ENCODE measurements at regions not wholly inside any gene's neighbourhood (a gene's known extent, or its start where the extent isn't known, plus 50 kb on each side); places are given as distances from the start of the nearest gene placed in this dataset.

DNA sequence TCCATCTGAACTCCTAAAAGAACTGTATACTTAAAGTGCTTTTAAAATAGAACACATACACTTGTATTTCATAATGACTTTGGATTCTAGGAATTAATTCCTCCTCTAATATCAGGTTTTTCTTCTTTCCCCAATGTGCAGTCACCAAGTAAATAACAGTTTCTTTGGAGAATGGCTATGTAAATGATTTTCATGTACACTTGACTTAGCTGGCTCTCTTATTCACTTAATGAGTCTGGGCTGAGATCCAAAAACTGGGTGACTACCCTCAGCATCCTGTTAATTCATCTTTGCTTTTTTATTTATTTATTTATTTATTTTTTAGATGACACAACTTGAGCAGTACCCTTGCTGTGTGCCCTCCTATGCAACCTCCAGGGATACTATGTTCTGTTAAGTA lies 1003.7 kb downstream of the SLITRK1 start:
- in situ Hi-C loops (cut with MboI; ENCODE audit: low sequenced_read_pairs): no loop called here

DNA sequence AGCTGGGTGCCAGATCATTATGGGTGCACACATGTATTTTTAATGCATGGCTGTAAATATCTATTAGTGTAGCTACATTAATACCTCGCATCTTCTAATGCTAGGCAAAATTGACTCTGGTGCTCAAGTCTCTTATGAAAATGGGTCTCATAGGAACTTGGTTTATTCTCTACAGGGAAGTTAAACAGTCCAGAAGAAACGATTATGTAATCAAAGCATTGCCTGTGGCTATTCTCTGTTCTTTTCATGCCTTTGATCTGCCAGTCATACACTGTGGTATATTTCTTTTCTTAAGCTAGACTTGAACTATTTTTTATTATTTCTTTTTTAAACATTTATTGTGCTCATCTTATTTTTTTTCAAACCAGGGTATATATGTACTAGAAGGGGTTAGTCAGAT lies 1015.0 kb downstream of the SLITRK1 start:
- in situ Hi-C loops (cut with MboI; ENCODE audit: low sequenced_read_pairs): no loop called here

DNA sequence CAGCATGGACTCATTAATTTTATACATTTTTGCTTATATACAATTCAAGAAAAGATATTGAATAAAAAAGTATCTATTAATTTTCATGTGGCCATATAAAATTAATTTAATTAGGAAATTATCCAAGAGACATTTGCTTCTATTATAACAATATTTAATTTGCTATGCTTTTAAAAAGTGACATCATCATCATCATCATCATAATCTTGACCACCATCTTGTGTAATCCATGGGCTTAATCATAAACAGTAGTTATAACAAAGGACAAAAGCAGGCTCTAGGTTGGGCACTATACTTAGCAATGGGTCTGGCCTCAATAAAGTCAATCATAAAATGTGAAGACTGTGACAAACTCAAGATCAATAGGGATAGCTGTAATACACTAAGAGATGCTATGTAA lies 1031.6 kb downstream of the SLITRK1 start:
- in situ Hi-C loops (cut with MboI; ENCODE audit: low sequenced_read_pairs): no loop called here

DNA sequence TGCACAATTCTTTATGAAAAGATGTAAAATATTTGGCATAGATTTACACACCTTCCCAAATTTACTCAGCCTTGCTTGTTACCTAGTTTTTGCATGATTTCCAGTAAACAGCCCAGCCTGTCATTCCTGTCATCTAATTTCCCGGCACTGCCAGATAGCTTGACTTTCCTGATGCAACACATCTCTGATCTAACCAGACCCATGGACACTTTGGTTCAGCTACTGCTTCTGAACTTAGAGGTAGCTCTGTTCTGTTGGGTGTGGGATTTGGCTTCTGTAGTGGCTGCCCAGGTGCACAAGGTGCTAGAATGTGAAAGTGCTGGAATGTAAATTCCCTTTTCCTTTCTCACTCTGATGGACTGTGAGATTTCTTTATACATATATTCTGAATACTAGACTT lies 1033.5 kb downstream of the SLITRK1 start:
- in situ Hi-C loops (cut with MboI; ENCODE audit: low sequenced_read_pairs): no loop called here

DNA sequence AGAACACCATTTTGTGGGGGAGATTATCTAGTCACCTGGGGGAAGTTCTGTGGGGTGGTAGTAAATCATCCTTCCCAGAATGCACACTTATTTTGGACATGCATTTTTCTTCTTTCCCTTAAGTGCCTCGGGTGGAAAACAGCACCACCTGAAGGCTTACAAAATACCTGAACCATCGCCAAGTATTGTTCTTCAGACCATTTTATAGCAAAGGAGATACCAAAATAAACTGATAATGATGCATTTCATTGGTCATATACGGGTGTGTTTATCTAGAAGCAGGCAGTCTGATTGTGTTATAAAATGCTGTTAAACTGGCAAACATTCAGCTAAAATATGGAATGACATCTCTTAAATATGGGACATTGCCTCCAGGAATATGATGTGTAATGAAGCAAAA lies 1034.7 kb downstream of the SLITRK1 start:
- in situ Hi-C loops (cut with MboI; ENCODE audit: low sequenced_read_pairs): no loop called here

DNA sequence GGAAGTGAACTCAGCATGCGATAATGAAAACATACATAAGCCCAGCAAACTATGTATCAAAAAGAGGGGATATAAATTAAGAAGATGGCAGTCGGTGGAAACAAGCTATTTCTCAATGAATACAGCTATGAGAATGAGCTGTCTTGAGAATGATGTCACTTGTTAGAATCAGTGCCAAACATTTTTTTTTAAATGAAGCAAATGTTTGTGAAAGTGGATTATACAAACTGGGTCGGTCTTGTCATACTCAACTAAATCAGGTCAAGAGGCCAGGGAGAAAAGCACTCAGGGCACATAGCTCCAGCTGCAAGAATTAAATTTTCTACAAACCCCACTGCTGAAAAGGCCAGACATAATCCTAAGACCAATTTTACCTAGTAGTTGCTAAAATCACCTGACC lies 1048.4 kb downstream of the SLITRK1 start:
- in situ Hi-C loops (cut with MboI; ENCODE audit: low sequenced_read_pairs): no loop called here

DNA sequence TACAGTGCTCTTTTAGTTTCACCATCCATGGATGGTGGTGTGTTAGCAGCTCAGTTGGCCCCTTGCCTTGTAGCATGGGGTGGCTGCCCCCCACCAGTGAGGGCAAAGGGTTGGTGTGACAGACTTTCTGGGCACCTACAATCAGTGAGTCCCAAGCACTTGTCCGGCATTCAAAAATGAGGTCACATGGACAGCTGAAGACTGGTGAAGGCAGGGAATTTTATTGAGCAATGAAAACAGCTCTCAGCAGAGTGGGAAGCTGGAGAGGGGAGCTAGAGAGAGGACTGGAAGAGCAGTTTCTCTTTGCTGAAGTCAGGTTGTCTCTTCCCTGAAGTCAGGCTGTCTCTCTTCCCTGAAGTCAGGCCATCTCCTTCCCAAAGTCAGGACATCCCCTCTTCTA lies 1053.2 kb downstream of the SLITRK1 start:
- in situ Hi-C loops (cut with MboI; ENCODE audit: low sequenced_read_pairs): no loop called here

DNA sequence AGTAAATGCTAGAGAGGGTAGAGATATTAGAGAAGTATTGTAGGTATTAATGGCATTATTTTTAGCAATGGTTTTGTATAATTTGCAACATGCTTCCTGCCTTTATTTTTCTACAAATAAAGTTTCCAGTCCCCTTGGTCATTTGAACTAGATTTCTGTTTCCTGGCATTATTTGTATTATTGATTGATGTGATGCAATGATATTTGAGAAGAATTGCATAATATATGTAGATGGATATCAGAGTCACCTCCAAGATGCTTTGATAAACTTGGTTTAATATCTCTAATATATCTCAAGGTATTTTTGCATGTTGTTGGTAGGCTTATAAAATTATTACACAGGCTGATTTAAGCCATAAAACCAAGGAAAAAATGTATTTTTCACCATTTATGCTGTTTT lies 1054.5 kb downstream of the SLITRK1 start:
- in situ Hi-C loops (cut with MboI; ENCODE audit: low sequenced_read_pairs): no loop called here

DNA sequence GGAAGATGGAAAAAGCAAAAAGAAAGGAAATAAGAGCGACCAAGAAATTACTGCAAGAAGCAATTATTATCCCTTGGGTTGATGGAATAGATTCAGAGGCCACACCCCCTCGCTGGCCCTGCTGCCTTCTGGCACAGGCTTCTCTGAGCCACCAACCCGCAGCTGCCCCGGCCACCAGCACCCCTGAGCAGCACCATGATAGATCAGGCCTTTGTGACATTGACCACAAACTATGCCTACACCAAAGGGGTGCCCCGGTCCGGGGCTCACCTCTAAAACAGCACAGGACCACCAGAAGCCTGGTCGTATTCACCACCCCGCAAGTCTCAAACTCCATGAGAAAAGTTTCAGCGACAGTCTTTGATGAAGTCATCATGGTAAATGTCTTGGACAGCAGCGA lies 1059.3 kb downstream of the SLITRK1 start:
- in situ Hi-C loops (cut with MboI; ENCODE audit: low sequenced_read_pairs): no loop called here

DNA sequence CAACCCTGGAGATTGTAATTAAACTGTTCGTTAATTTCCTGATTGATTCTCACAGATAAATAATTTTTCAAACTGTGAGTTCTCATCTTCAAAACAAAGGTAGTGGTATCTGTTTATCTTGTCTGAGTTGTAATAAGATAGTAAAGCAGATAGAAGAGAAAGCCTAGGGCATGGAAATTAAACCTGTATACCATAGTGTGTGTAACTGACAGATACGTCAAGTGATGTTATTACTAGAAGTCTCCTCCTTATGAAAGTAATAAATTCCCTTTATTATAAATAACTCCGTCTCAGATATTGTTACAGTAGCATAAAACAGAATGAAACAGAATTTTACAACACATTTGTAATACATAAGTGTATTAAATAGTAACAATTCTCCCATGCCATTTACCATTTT lies 1065.1 kb downstream of the SLITRK1 start:
- in situ Hi-C loops (cut with MboI; ENCODE audit: low sequenced_read_pairs): no loop called here

DNA sequence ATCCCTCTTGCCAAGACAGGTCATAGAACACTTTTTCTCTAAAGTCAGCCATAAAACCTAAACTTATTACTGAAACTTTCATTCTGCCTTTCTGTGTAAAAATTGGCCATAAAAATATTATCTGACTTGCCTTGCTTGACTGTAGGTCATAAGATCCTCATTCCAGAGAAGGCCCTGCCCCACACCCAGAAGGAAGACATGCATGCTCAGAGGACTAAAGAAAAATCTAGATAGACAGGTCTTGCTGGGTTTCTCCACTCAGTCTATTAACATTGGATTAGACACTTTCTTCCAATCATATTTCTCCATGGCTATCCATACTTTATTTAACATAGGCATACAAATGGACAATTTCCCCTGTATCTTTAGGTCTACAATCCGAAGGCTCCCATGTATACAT lies 1066.5 kb downstream of the SLITRK1 start:
- in situ Hi-C loops (cut with MboI; ENCODE audit: low sequenced_read_pairs): no loop called here

DNA sequence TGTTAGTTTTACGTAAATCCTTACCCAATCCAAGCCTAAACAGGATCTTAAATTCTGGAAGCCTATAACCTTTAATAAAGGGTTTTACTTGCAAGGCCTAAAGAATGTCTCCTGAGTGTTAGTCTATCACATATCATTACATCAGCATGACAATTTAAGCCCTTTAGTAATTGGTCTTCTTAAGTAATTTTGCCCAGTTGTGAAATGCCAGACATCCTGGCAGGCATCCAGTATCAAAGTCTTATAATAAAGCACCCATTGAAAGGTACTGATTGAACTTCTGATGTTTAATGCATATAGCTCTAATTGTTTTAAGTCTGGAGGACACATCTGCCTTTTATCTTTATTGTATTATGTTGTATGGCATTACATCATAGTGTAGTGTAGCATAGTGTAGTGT lies 1078.9 kb downstream of the SLITRK1 start:
- in situ Hi-C loops (cut with MboI; ENCODE audit: low sequenced_read_pairs): no loop called here

DNA sequence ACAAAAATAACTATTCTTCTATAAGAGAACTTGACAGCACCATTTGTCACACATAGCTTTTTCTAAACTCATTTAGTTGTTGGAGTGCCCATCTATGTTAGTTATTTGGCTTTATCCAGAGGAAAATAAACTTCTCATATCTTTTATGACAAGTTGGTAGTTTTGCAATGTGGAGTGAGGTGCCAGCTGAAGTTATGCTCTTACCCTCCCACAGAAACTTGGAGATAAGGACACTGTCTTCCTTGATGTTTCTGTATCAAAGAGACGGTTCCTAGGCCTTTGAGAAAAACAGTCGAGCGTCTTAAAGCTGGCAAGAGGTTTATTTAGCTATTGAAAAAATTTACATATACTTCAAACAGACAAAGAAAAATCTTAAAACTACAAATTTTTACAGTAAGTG lies 1079.7 kb downstream of the SLITRK1 start:
- in situ Hi-C loops (cut with MboI; ENCODE audit: low sequenced_read_pairs): no loop called here

DNA sequence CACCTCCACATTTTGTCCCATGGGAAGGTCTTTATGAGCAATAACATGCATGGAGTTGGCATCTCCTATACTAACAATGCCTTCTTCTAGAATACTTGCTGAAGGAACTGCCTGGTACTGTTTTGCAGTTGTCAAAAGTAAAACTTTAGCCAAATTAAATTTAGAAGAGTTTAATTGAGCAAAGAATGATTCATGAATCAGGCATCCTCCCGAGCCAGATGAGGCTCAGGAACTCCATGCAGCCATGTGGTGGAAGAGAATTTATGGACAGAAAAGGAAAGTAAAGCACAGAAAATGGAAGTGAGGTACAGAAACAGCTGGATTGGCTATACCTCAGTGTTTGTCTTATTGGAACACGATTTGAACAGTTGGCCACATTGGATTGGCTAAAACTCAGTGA lies 1081.9 kb downstream of the SLITRK1 start:
- in situ Hi-C loops (cut with MboI; ENCODE audit: low sequenced_read_pairs): no loop called here

DNA sequence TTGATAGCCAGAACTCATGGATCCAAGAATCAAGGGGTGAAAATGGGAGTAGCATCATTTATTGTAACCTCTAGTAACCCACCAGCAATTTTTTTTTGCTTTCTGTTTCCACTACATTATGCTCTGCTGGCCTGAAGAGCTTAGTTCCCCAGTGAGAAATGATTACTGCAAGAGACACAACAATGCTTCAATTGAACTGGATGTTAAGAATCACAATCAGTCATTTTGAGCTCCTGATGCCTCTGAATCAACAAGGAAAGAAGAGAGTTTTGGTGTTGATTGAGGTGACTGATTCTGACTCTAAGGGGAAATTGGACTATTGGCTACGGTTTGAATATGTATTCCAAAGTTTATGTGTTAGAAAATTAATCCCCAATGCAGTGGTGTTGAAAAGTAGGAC lies 1084.4 kb downstream of the SLITRK1 start:
- in situ Hi-C loops (cut with MboI; ENCODE audit: low sequenced_read_pairs): no loop called here

DNA sequence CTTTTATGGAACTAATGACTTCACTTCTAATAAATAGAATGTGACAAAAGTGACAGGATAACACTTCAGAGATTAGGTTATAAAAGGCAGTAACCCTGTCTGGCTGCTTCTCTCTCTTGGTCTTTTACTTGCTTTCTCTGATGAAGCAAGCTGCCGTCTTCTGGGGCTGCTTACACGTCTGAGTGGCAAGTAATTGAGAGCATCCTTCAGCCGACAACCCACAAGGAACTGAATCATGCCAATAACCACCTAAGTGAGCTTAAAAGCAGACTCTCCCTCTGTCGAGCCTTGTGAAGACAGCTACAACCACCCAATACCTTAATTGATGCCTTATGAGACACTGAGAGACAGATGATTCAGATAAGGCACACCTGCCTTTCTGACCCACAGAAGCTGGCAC lies 1091.2 kb downstream of the SLITRK1 start:
- in situ Hi-C loops (cut with MboI; ENCODE audit: low sequenced_read_pairs): no loop called here

DNA sequence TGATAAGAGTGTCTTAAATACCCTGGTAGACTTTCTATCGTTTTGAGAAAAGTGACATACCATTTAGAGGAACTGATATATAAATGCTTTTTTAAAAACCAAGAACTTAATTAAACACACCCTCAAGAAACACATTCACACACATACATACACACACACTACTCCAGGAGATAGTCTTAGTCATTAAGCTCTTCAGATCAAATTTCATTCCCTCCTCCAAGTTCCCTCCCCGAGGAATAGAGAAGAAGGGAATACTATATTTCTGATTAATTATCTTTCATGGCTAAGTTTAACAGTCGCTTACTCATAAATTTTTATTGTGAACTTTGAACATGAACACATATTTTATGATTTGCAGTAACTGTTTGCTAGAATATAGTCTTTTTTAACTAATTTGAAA lies 1109.5 kb downstream of the SLITRK1 start:
- in situ Hi-C loops (cut with MboI; ENCODE audit: low sequenced_read_pairs): no loop called here

DNA sequence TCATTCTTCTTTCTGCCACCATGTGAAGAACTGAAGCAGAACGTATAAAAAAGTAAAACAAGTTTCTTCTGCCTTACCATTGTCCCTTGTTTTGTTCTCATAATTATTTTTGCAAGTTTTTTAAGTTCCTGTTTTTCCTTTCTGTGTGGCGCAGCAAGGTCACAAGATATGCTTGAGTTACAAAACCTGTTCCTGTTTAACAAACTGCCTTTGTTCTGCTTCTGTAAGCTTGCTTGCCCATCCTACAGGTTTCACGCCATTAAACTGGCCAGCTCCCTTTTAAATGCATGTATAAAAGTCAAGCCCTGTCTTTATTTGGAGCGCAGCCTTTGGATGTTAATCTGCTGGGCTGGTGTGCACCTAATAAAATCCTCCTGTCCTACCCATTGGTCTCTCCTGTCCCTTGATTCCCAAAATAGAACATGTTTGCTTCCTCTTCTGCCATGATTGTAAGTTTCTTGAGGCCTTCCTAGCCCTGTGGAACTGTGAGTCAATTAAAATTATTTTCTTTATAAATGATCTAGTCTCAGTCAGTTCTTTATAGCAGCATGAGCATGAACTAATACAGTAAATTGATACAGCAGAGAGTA lies 1115.4 kb downstream of the SLITRK1 start:
- in situ Hi-C loops (cut with MboI; ENCODE audit: low sequenced_read_pairs): no loop called here

DNA sequence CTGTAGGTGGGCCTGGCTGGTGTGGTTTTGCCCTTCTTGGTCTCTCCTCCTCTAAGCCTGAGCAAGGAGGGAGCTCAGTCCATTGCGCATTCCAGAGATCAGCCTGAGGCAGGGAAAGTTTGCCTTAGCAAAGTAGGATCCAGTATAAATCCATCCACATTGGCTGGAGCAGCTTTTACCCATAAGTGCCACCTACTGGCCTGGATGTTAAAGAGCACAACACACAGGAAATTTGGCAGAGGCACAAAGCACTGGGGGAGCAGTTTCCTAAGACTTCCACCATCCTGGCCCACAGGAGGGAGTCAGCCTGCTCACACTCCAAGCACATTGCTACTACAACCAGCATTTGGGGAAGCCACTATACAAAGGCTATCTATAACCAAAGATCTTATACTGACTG lies 1124.2 kb downstream of the SLITRK1 start:
- in situ Hi-C loops (cut with MboI; ENCODE audit: low sequenced_read_pairs): no loop called here

DNA sequence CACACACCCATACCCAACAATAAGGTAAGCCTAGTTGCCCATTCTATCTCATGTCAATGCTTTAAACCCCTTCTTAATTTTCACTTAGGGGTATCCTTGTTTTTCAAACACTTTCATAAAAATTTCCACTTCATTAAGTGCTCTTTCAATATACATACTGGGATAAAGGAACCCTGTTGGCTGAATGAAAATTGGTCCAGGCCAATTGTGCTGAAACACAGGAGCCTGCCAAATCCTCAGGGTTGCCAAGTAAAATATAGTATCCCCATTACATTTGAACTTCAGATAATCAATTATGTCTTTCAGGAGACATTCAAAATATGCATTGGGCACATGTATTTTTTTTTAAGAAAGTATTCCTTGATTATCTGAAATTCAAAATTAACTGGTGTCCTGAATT lies 1131.1 kb downstream of the SLITRK1 start:
- in situ Hi-C loops (cut with MboI; ENCODE audit: low sequenced_read_pairs): no loop called here

DNA sequence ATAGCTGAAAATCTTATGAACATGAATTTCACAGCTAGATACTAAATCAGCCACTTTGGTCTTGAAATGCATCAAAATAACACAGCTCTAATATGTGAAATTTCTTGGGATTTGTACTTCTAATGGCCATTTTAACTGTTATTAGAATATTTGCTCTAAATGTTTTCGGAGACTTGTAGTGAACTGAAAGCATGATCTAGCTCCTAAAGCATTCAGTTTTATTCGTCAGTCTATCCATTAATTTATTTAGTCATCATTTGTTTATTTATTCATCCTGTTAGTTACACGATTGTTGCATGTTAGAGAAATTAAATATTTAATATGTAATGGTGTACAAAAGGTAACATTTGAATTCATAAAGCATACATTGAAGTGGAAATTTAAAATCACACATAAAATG lies 1132.7 kb downstream of the SLITRK1 start:
- in situ Hi-C loops (cut with MboI; ENCODE audit: low sequenced_read_pairs): no loop called here

DNA sequence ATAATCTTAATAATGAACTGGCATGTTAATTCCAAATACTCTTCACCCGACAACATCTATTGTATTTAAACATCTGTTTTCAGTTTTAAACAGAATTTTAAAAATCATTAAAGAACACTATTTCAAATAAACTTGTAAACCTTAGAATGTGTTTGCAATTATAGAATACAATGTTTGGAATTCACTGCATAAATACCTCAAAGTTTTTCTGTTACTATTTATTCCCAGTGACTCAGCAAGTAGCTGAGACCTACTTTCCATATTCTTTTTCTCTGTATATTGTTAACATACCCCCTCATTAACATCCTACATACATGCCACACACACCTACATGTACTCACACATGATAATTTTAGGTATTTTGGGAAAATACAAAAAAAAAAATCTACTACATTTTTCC lies 1134.3 kb downstream of the SLITRK1 start:
- in situ Hi-C loops (cut with MboI; ENCODE audit: low sequenced_read_pairs): no loop called here

DNA sequence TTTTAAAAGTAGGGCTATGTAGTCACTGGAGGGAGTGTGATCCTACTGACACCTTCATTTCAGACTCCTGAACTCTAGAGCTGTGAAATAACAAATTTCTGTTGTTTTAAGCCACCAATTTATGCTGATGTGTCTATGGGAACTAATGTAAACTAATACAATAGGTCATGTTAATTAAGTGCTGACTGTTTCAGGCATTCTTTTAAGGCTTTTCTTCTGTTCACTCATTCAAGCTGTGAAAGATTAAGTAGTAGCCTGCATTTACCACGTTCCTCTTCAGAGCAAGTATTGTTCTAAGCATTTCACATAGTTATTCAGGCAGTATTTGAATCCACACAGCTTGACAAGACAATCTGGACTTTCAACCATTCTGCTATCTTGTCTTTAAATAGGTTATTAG lies 1135.0 kb downstream of the SLITRK1 start:
- in situ Hi-C loops (cut with MboI; ENCODE audit: low sequenced_read_pairs): no loop called here

DNA sequence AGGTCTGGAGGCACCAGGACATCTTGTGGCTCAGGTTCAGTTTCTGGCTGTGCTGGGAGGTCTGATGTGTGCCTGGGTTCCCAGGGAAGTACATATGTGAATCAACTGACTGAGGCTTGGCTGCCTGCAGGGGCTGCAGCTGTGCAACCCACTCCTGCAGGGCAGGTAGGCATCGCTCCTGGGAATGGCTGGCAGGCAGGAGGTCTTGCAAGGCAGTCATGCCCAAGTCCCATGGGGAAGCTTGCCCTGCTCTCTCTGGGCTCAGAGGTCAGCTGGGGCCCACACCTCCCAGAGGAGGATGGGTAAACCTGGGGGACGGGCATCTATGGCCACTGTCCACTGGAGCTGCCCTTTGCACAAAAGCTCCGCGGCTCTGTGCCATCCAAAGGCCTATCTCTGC lies 1141.8 kb downstream of the SLITRK1 start:
- in situ Hi-C loops (cut with MboI; ENCODE audit: low sequenced_read_pairs): no loop called here
